OCI-LY3 (cell line): ENCODE measurements at regions not wholly inside any gene's neighbourhood (a gene's known extent, or its start where the extent isn't known, plus 50 kb on each side); places are given as distances from the start of the nearest gene placed in this dataset.

ENCODE experiments used
- H2AFZ ChIP-seq: fragments of 200-600, 300-600 bp; shearing (Covaris generic); 2 replicates; pipeline ENCODE4 v1.6.0; 2014; ENCODE audit warnings: antibody characterized with exemption, low read depth, low read length
- H3K27ac ChIP-seq: fragments of 200-600, 300-600 bp; sonication (generic); 2 replicates; pipeline ENCODE4 v1.5.1; 2014; ENCODE audit warnings: mild to moderate bottlenecking, low read length, moderate library complexity, mixed read lengths
- H3K27me3 ChIP-seq: fragments of 200-600, 300-600 bp; sonication (generic); 2 replicates; pipeline ENCODE4 v1.6.1; 2014; ENCODE audit warnings: low read depth, low read length, mixed read lengths
- H3K36me3 ChIP-seq: fragments of 200-600, 300-600 bp; sonication (generic); replicated peaks from 2 replicates; pipeline ENCODE3; 2014; ENCODE audit warnings: low read depth, low read length, mixed read lengths
- H3K4me1 ChIP-seq: fragments of 300-600, 200-600 bp; sonication (generic); 2 replicates; pipeline ENCODE4 v1.6.1; 2014; ENCODE audit warnings: low read length, mixed read lengths
- H3K4me2 ChIP-seq: fragments of 200-600, 300-600 bp; sonication (generic); 2 replicates; pipeline ENCODE4 v1.6.1; 2014; ENCODE audit warnings: low read length, mixed read lengths
- H3K4me3 ChIP-seq: fragments of 300-600, 200-600 bp; sonication (generic); 2 replicates; pipeline ENCODE4 v1.5.1; 2014; ENCODE audit warnings: antibody characterized with exemption, mild to moderate bottlenecking, low read length, moderate library complexity
- H3K79me2 ChIP-seq: fragments of 300-600, 200-600 bp; shearing (Covaris generic); 2 replicates; pipeline ENCODE4 v1.6.1; 2014; ENCODE audit warnings: mild to moderate bottlenecking, low read length, mixed read lengths
- H3K9ac ChIP-seq: fragments of 300-600, 200-600 bp; shearing (Covaris generic); 2 replicates; pipeline ENCODE4 v1.6.0; 2014; ENCODE audit warnings: mild to moderate bottlenecking, low read length, moderate library complexity
- H3K9me3 ChIP-seq: fragments of 200-600, 300-600 bp; shearing (Covaris generic); 2 replicates; pipeline ENCODE4 v1.6.1; 2014; ENCODE audit warnings: low read length, mixed read lengths; ENCODE audit not compliant: insufficient read depth
- H4K20me1 ChIP-seq: fragments of 200-600, 300-600 bp; sonication (generic); 2 replicates; pipeline ENCODE4 v1.6.1; 2016; ENCODE audit warnings: low read length, mixed read lengths; ENCODE audit not compliant: insufficient read depth
- CTCF ChIP-seq: fragments of 200-600, 300-600 bp; sonication (generic); IDR thresholded peaks from 2 replicates; pipeline ENCODE4 v1.5.1; 2014; ENCODE audit warnings: antibody characterized with exemption, low read length, low read depth
- EZH2phosphoT487 ChIP-seq: fragments of 200-600 bp; shearing (Covaris generic); IDR thresholded peaks from 2 replicates; pipeline ENCODE4 v1.6.1; 2018; ENCODE audit warnings: antibody characterized with exemption, mixed run types, low read depth

GRCh38 chr16:9658164-9658563 is 524.1 kb downstream of the GRIN2A start:
- no peaks in the 10 kb centered on the region for H4K20me1 ChIP-seq
- TF ChIP-seq EZH2phosphoT487, result no peak
- no peak for TF ChIP-seq CTCF

GRCh38 chr16:9658586-9658985 is 523.6 kb downstream of the GRIN2A start:
- Histone ChIP-seq H3K4me2 (no peak overlapping the region), H3K4me1 (no peaks in the 10 kb centered on the region), H3K4me3 (no peak overlapping the region), H2AFZ (no peak overlapping the region), H3K79me2 (no peaks in the 10 kb centered on the region), H3K27ac (no peak overlapping the region), H3K9me3 (no peaks in the 10 kb centered on the region), H4K20me1 (no peaks in the 10 kb centered on the region), H3K27me3 (peaks cover 34% of the 10 kb centered on the region; the same call in 1 of the 2 replicates), H3K9ac (no peak overlapping the region), H3K36me3 (no peaks in the 10 kb centered on the region)
- TF ChIP-seq CTCF (no peak), EZH2phosphoT487 (no peak)

More at GRCh38 chr16:9658164-9658563, 524.1 kb downstream of the GRIN2A start:
- H3K79me2 ChIP-seq, result no peaks in the 10 kb centered on the region
- no peak overlapping the region for H3K9ac ChIP-seq
- H3K27me3 ChIP-seq, result peaks cover 36% of the 10 kb centered on the region; the same call in 1 of the 2 replicates
- no peak overlapping the region for H3K4me3 ChIP-seq
- H3K36me3 ChIP-seq, result no peaks in the 10 kb centered on the region
- no peak overlapping the region for H3K27ac ChIP-seq
- H3K4me2 ChIP-seq, result no peak overlapping the region
- H3K9me3 ChIP-seq, result no peaks in the 10 kb centered on the region
- H3K4me1 ChIP-seq, result no peaks in the 10 kb centered on the region
- no peak overlapping the region for H2AFZ ChIP-seq

GRCh38 chr16:9660898-9661297 is 521.3 kb downstream of the GRIN2A start:
- Histone ChIP-seq H3K36me3 (no peaks in the 10 kb centered on the region), H3K9me3 (no peaks in the 10 kb centered on the region), H3K4me1 (no peaks in the 10 kb centered on the region), H3K4me2 (no peak overlapping the region), H3K9ac (no peak overlapping the region), H4K20me1 (no peaks in the 10 kb centered on the region), H3K79me2 (no peaks in the 10 kb centered on the region), H3K27me3 (peaks cover 13% of the 10 kb centered on the region; the same call in 1 of the 2 replicates), H3K4me3 (no peak overlapping the region), H2AFZ (no peak overlapping the region), H3K27ac (no peak overlapping the region)
- TF ChIP-seq CTCF, result no peak
- no peak for TF ChIP-seq EZH2phosphoT487

GRCh38 chr16:9661336-9662017 is 520.8 kb downstream of the GRIN2A start:
- Histone ChIP-seq H3K9me3 (no peaks in the 10 kb centered on the region), H4K20me1 (no peaks in the 10 kb centered on the region), H3K27me3 (peaks cover 8% of the 10 kb centered on the region; the same call in 1 of the 2 replicates), H3K27ac (no peak overlapping the region), H3K4me2 (no peak overlapping the region), H3K4me1 (no peaks in the 10 kb centered on the region), H3K4me3 (no peak overlapping the region), H2AFZ (no peak overlapping the region), H3K36me3 (no peaks in the 10 kb centered on the region), H3K9ac (no peak overlapping the region), H3K79me2 (no peaks in the 10 kb centered on the region)
- TF ChIP-seq CTCF (no peak), EZH2phosphoT487 (no peak)
